Uterus (tissue), 3 donors: ENCODE measurements at regions not wholly inside any gene's neighbourhood (a gene's known extent, or its start where the extent isn't known, plus 50 kb on each side); places are given as distances from the start of the nearest gene placed in this dataset.
A peak's percentile ranks its signal among the peaks of the same experiment; 100 is the strongest.

ENCODE experiments used
- DNase-seq, 2 donors: peaks; one replicate each; pipeline ENCODE4 v3.0.0-alpha.2; 2019 to 2020
- H3K27ac ChIP-seq, 2 donors: fragments of 200-600 bp; sonication (generic); 1 replicate in 1 of 2; 2 replicates in 1 of 2; pipeline ENCODE4 v1.5.1; 2016 to 2018
- H3K27me3 ChIP-seq, 2 donors: fragments of 200-600 bp; sonication (generic); one replicate each; pipeline ENCODE4 v1.5.1; 2018 to 2019; ENCODE audit warnings: control low read depth in 1 of 2
- H3K36me3 ChIP-seq, 2 donors: fragments of 200-600 bp; sonication (generic); one replicate each; pipeline ENCODE4 v1.5.1; 2019; ENCODE audit warnings: control low read depth in 1 of 2
- H3K4me1 ChIP-seq, 2 donors: fragments of 200-600 bp; sonication (generic); one replicate each; pipeline ENCODE4 v1.5.1; 2018 to 2019; ENCODE audit warnings: control low read depth in 1 of 2
- H3K4me3 ChIP-seq, 2 donors: fragments of 200-600 bp; sonication (generic); 1 replicate in 1 of 2; 2 replicates in 1 of 2; pipeline ENCODE4 v1.5.1; 2018 to 2019; ENCODE audit warnings: mild to moderate bottlenecking in 1 of 2
- H3K9me3 ChIP-seq, 2 donors: fragments of 200-600 bp; sonication (generic); one replicate each; pipeline ENCODE4 v1.5.1; 2019; ENCODE audit warnings: control low read depth in 1 of 2
- CTCF ChIP-seq, 4 experiments: fragments of 200-600 bp in 2 of 4; fragments of 450-650 bp in 2 of 4; sonication (generic) in 2 of 4; IDR thresholded peaks; one replicate each; pipeline ENCODE4 v1.5.1; 2016 to 2019; ENCODE audit warnings: antibody characterized with exemption in 4 of 4, mild to moderate bottlenecking in 2 of 4, moderate library complexity in 1 of 4
- POLR2A ChIP-seq, 2 donors: fragments of 450-650 bp; IDR thresholded peaks; one replicate each; pipeline ENCODE4 v1.6.1; 2016; ENCODE audit warnings: antibody characterized with exemption in 2 of 2, mild to moderate bottlenecking in 1 of 2, moderate library complexity in 1 of 2
- intact Hi-C: fragments of 100-400 bp; cut with DNase I; formaldehyde crosslinking; loops from one replicate; pipeline ENCODE4 v1.15.1; 2023; ENCODE audit warnings: low total_unique reads
- donor health status: DM: yes; HTN: yes; CAD: no.

DNA sequence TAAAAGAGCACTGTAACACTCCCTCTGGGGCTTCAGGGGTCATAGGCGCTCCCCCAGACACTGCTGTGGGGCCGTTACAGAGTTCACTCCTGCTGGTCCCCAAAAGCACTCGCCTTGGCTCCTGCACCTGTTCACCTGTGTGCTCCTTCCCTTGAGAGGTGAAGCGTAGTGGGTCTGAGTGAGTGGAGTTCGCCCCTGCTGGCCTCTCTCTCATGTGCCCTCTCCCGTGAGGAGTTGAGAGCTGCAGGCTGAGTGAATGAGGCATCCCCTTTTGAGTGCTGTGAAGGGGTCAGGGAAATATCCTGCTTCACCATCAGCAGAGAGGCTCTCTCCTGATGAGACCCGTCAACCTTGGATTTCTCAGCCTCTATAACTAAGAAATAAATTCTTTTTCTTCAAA lies 134.6 kb upstream of the TUT7 start:
- H3K9me3 ChIP-seq: no peaks in the 10 kb centered on the region
- DNase-seq: no peak
- no peak overlapping the region for H3K4me3 ChIP-seq
- H3K4me1 ChIP-seq: no peaks in the 10 kb centered on the region
- H3K27me3 ChIP-seq: no peaks in the 10 kb centered on the region
- no peaks in the 10 kb centered on the region for H3K36me3 ChIP-seq
- H3K27ac ChIP-seq: peak overlapping the region in 1 of 2 donors; percentile 71
- intact Hi-C loops: loop anchor here (5.0 to 10.0 kb wide), 3 partner anchors 236 to 836 kb away; partner anchors contain the start of gene GAS1
- TF ChIP-seq CTCF (IDR thresholded peaks at IDR 0.05) (no peak), POLR2A (IDR thresholded peaks at IDR 0.05) (no peak)

GRCh38 chr9:86488345-86488744 lies 134.1 kb upstream of the TUT7 start:
- H3K9me3 ChIP-seq: no peaks in the 10 kb centered on the region
- intact Hi-C loops: loop anchor here (5.0 to 10.0 kb wide), 3 partner anchors 236 to 836 kb away; partner anchors contain the start of gene GAS1

DNA sequence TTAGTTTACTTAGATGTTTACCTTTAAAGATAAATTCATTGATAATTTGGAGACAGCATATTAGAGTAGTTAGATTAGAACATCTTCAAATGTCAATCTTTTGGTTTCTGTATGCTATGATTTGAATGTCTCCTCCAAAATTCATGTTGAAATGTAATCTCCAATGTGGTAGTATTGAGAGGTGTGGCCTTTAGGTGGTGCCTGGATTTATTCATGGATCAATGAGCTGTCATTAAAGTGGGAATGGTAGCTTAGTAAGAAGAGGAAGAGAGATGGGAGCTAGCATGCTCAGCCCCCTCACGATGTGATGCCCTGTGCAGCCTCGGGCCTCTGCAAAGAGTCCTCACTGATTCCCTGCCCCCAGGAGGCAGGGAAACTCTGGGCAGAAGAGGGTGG lies 133.6 kb upstream of the TUT7 start:
- H3K27me3 ChIP-seq: no peaks in the 10 kb centered on the region
- H3K4me3 ChIP-seq: no peak overlapping the region
- H3K27ac ChIP-seq: peak overlapping the region; percentile 69 to 71
- H3K4me1 ChIP-seq: no peaks in the 10 kb centered on the region
- no peak for DNase-seq
- intact Hi-C loops: loop anchor here (5.0 to 10.0 kb wide), 3 partner anchors 237 to 837 kb away; partner anchors contain the start of gene GAS1
- H3K9me3 ChIP-seq: no peaks in the 10 kb centered on the region
- no peak for TF ChIP-seq POLR2A (IDR thresholded peaks at IDR 0.05)
- no peak for TF ChIP-seq CTCF (IDR thresholded peaks at IDR 0.05)
- H3K36me3 ChIP-seq: no peaks in the 10 kb centered on the region

More at GRCh38 chr9:86488345-86488744, 134.1 kb upstream of the TUT7 start:
- no peaks in the 10 kb centered on the region for H3K27me3 ChIP-seq
- H3K36me3 ChIP-seq: no peaks in the 10 kb centered on the region
- DNase-seq: no peak
- H3K4me3 ChIP-seq: no peak overlapping the region
- H3K4me1 ChIP-seq: no peaks in the 10 kb centered on the region
- TF ChIP-seq POLR2A (IDR thresholded peaks at IDR 0.05) (no peak), CTCF (IDR thresholded peaks at IDR 0.05) (no peak)
- H3K27ac ChIP-seq: peak overlapping the region; percentile 69 to 71

- no peak for DNase-seq
- TF ChIP-seq POLR2A (IDR thresholded peaks at IDR 0.05) (no peak), CTCF (IDR thresholded peaks at IDR 0.05) (peak; percentile 63 to 80 (median 69))
- intact Hi-C loops: loop anchor here (5.0 to 10.0 kb wide), 3 partner anchors 238 to 838 kb away; partner anchors contain the start of gene GAS1
Observed at GRCh38 chr9:86486891-86487837, 133.0 kb upstream of the TUT7 start.

GRCh38 chr9:86485359-86485758 lies 131.1 kb upstream of the TUT7 start:
- no peak overlapping the region for H3K4me3 ChIP-seq
- no peak for DNase-seq
- TF ChIP-seq CTCF (IDR thresholded peaks at IDR 0.05) (no peak), POLR2A (IDR thresholded peaks at IDR 0.05) (no peak)
- no peaks in the 10 kb centered on the region for H3K4me1 ChIP-seq
- intact Hi-C loops: loop anchor here (5.0 to 10.0 kb wide), 3 partner anchors 239 to 839 kb away; partner anchors contain the start of gene GAS1
- no peaks in the 10 kb centered on the region for H3K9me3 ChIP-seq
- no peak overlapping the region for H3K27ac ChIP-seq
- H3K36me3 ChIP-seq: no peaks in the 10 kb centered on the region
- no peaks in the 10 kb centered on the region for H3K27me3 ChIP-seq

More at GRCh38 chr9:86486891-86487837, 133.0 kb upstream of the TUT7 start:
- Histone ChIP-seq H3K4me3 (no peak overlapping the region), H3K9me3 (no peaks in the 10 kb centered on the region), H3K27me3 (no peaks in the 10 kb centered on the region), H3K27ac (peak overlapping the region; percentile 69 to 71), H3K36me3 (no peaks in the 10 kb centered on the region), H3K4me1 (no peaks in the 10 kb centered on the region)
